A549 (cell line): ENCODE measurements at regions not wholly inside any gene's neighbourhood (a gene's known extent, or its start where the extent isn't known, plus 50 kb on each side); places are given as distances from the start of the nearest gene placed in this dataset.

ENCODE experiments used
- ATAC-seq, 2 experiments: fragments of 200-7000 bp in 1 of 2; fragments of >200 bp in 1 of 2; cut with Nextera tagmentation in 1 of 2; cut with Tn5 transposase in 1 of 2; 3 replicates each; pipeline versions ENCODE4 v1.8.0 to v1.9.1; 2018 to 2020; ENCODE audit warnings: mild to moderate bottlenecking in 1 of 2, moderate library complexity in 1 of 2
- CTCF ChIA-PET: fragments of 300-600 bp; sonication (Branson Sonifier 250); formaldehyde crosslinking; extraction: SDS; loops from one replicate; lab custom pipeline; 2021; ENCODE audit warnings: antibody characterized with exemption, inconsistent platforms; lab: Yijun Ruan, JAX
- POLR2A ChIA-PET: fragments of 350-600 bp; formaldehyde crosslinking; extraction: SDS; loops from one replicate; lab custom pipeline; 2021; ENCODE audit warnings: antibody characterized with exemption, inconsistent platforms; lab: Yijun Ruan, JAX
- DNase-seq, 2 experiments: peaks; one replicate each; pipeline versions ENCODE4 v3.0.0 to v3.0.0-alpha.2; 2011 to 2016; ENCODE audit warnings: low read depth in 1 of 2, low spot score in 1 of 2
- FAIRE-seq: peaks from 2 replicates; lab custom pipeline; 2011; peaks lifted over from hg19 to GRCh38; lab: Jason Lieb, UNC
- H3K27ac ChIP-seq, 2 experiments: fragments of >200 bp; sonication (Bioruptor Twin); formaldehyde crosslinking; 3 replicates each; pipeline ENCODE4 v1.5.1; 2016 to 2017
- H3K4me1 ChIP-seq: fragments of >200 bp; sonication (Bioruptor Twin); formaldehyde crosslinking; 3 replicates; pipeline ENCODE4 v1.6.1; 2016
- H3K4me2 ChIP-seq: fragments of >200 bp; sonication (Bioruptor Twin); formaldehyde crosslinking; 3 replicates; pipeline ENCODE4 v1.6.1; 2016
- H3K4me3 ChIP-seq: fragments of >200 bp; sonication (Bioruptor Twin); formaldehyde crosslinking; 3 replicates; pipeline ENCODE4 v1.5.1; 2016
- H3K9me3 ChIP-seq: fragments of >200 bp; sonication (Bioruptor Twin); formaldehyde crosslinking; 3 replicates; pipeline ENCODE4 v1.6.1; 2016
- BHLHE40 ChIP-seq: IDR thresholded peaks from 2 replicates; pipeline ENCODE4 v1.6.1; 2012; ENCODE audit warnings: low read depth, low read length, inconsistent platforms
- CBX8 ChIP-seq: fragments of 200-600 bp; sonication (generic); IDR thresholded peaks from 2 replicates; pipeline ENCODE4 v1.6.1; 2016
- CHD4 ChIP-seq: fragments of 200-600 bp; sonication (generic); IDR thresholded peaks from 2 replicates; pipeline ENCODE4 v1.6.1; 2016; ENCODE audit warnings: antibody characterized with exemption, mild to moderate bottlenecking, borderline replicate concordance
- EP300 ChIP-seq, 2 experiments: fragments of >200 bp; sonication (Bioruptor Twin); formaldehyde crosslinking; IDR thresholded peaks; 2 replicates in 1 of 2; 3 replicates in 1 of 2; pipeline ENCODE4 v1.6.1; 2016 to 2017
- FOSB ChIP-seq: fragments of 250-450 bp; sonication (Bioruptor Pico); IDR thresholded peaks from 2 replicates; pipeline ENCODE4 v1.5.0; 2020; ENCODE audit warnings: mild to moderate bottlenecking, moderate library complexity
- FOSL2 ChIP-seq, 2 experiments: fragments of 450-650 bp in 1 of 2; fragments of >200 bp in 1 of 2; sonication (Bioruptor Twin) in 1 of 2; formaldehyde crosslinking; IDR thresholded peaks; 2 replicates each; pipeline versions ENCODE4 v1.5.0 to v1.6.1; 2016 to 2020; ENCODE audit warnings: mild to moderate bottlenecking in 1 of 2, moderate library complexity in 1 of 2
- HOXA7 ChIP-seq: fragments of 250-450 bp; sonication (Bioruptor Pico); IDR thresholded peaks from 2 replicates; pipeline ENCODE4 v1.5.0; 2020; ENCODE audit warnings: mild to moderate bottlenecking, moderate library complexity
- JUNB ChIP-seq: fragments of >200 bp; sonication (Bioruptor Twin); formaldehyde crosslinking; IDR thresholded peaks from 2 replicates; pipeline ENCODE4 v1.6.1; 2016
- KDM1A ChIP-seq: fragments of 200-600 bp; sonication (generic); IDR thresholded peaks from 2 replicates; pipeline ENCODE4 v1.6.1; 2016; ENCODE audit warnings: low read depth, mild to moderate bottlenecking
- MAFK ChIP-seq: fragments of 450-650 bp; IDR thresholded peaks from 2 replicates; pipeline ENCODE4 v1.6.1; 2014; ENCODE audit not compliant: partially characterized antibody
- MAZ ChIP-seq: fragments of 150-350 bp; IDR thresholded peaks from 2 replicates; pipeline ENCODE4 v1.6.1; 2014; ENCODE audit warnings: antibody characterized with exemption, low read depth, low read length, borderline replicate concordance
- NPAS2 ChIP-seq: fragments of 250-450 bp; sonication (Bioruptor Pico); IDR thresholded peaks from 2 replicates; pipeline ENCODE4 v1.8.0; 2022; ENCODE audit warnings: mild to moderate bottlenecking, moderate library complexity, borderline replicate concordance
- POLR2AphosphoS2 ChIP-seq: conservative IDR thresholded peaks from 2 replicates; pipeline ENCODE4 v1.6.1; 2012; ENCODE audit warnings: low read length, improper control_type of control experiment, inconsistent platforms
- RAD21 ChIP-seq, 2 experiments: fragments of >200 bp in 1 of 2; sonication (Bioruptor Twin) in 1 of 2; formaldehyde crosslinking in 1 of 2; IDR thresholded peaks in 1 of 2; conservative IDR thresholded peaks in 1 of 2; 2 replicates in 1 of 2; 3 replicates in 1 of 2; pipeline ENCODE4 v1.6.1; 2012 to 2018; ENCODE audit warnings: inconsistent platforms in 1 of 2
- RARB ChIP-seq: fragments of 250-450 bp; sonication (Bioruptor Pico); IDR thresholded peaks from 2 replicates; pipeline ENCODE4 v1.8.0; 2021; ENCODE audit warnings: mild to moderate bottlenecking, moderate library complexity
- RFX5 ChIP-seq: fragments of 450-650 bp; IDR thresholded peaks from 2 replicates; pipeline ENCODE4 v1.7.1; 2014; ENCODE audit warnings: antibody characterized with exemption, mild to moderate bottlenecking, moderate library complexity
- SREBF2 ChIP-seq: fragments of 450-650 bp; IDR thresholded peaks from 2 replicates; pipeline ENCODE4 v1.6.1; 2014; ENCODE audit warnings: mild to moderate bottlenecking, moderate library complexity
- TFCP2L1 ChIP-seq: fragments of 250-450 bp; sonication (Bioruptor Pico); IDR thresholded peaks from 2 replicates; pipeline ENCODE4 v1.5.0; 2021; ENCODE audit warnings: mild to moderate bottlenecking
- ZNF302 ChIP-seq: fragments of 250-450 bp; sonication (Bioruptor Pico); IDR thresholded peaks from 2 replicates; pipeline ENCODE4 v1.9.0; 2021; ENCODE audit warnings: inconsistent platforms, mild to moderate bottlenecking, moderate library complexity
- WGBS: methylation state at CpG from one replicate; pipeline ENCODE4 v1.1.6; 2017; ENCODE audit errors: missing lambda C conversion rate; 5-methylcytosine and 5-hydroxymethylcytosine counted together
- TF ChIP-seq, protein P1 (sequence below): IDR thresholded peaks from 2 replicates; pipeline ENCODE4 v1.6.1; 2012; ENCODE audit warnings: low read depth, borderline replicate concordance

- no peak for TF ChIP-seq CHD4
- no peak for TF ChIP-seq JUNB
- no peak for TF ChIP-seq BHLHE40
Measured at GRCh38 chr11:10637731-10638151, 55.8 kb downstream of the IRAG1 start (continued).

DNA sequence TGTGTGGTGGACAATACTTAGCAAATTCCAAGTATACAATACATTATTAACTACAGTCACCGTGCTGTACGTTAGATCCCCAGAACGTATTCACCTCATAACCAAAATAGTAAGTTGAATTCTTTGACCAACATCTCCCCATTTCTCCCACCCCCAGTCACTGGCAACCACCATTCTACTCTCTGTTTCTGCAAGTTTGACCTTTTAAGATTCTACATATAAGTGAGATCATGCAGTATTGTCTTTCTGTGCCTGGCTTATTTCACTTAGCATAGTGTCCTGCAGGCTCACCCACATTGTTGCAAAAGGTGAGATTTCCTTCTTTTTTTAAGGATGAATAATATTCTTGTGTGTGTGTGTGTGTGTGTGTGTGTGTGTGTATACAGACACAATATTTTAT lies 59.1 kb downstream of the IRAG1 start:
- Histone ChIP-seq H3K9me3 (no peaks in the 10 kb centered on the region), H3K27ac (no peak overlapping the region), H3K4me3 (no peak overlapping the region), H3K4me1 (no peaks in the 10 kb centered on the region), H3K4me2 (no peak overlapping the region)
- DNase-seq: no peak
- CTCF ChIA-PET: interaction anchor here (1.0 kb wide), 1 partner anchor 19 kb away, joined by 3 read pairs; no protein-coding TSS in a partner anchor
- no peak for FAIRE-seq
- no peak for ATAC-seq
- no peak for TF ChIP-seq CBX8
- no peak for TF ChIP-seq MAFK
- no peak for TF ChIP-seq ZNF302 (CRISPR knock-in tag)
- no peak for TF ChIP-seq KDM1A
- no peak for TF ChIP-seq FOSB (CRISPR knock-in tag)
- TF ChIP-seq MAZ: no peak
- TF ChIP-seq SREBF2: no peak
- TF ChIP-seq POLR2AphosphoS2: no peak
- TF ChIP-seq CHD4: no peak
- TF ChIP-seq EP300 (IDR thresholded peaks at IDR 0.05): no peak
- no peak for TF ChIP-seq FOSL2 (IDR thresholded peaks at IDR 0.05)
- no peak for TF ChIP-seq FOSL2 (CRISPR knock-in tag; IDR thresholded peaks at IDR 0.05)
- WGBS: 77% methylated on average over 3 of the region's 3 CpGs
- POLR2A ChIA-PET: no interaction called here

GRCh38 chr11:10633261-10633660 lies 60.3 kb downstream of the IRAG1 start:
- no peak overlapping the region for H3K4me3 ChIP-seq
- no peak for TF ChIP-seq RFX5
- no peak for TF ChIP-seq SREBF2
- DNase-seq (no peak), ATAC-seq (no peak), FAIRE-seq (no peak)
- H3K27ac ChIP-seq: no peak overlapping the region
- no peaks in the 10 kb centered on the region for H3K9me3 ChIP-seq
- ChIA-PET POLR2A (no interaction called here), CTCF (no interaction called here)
- no peaks in the 10 kb centered on the region for H3K4me1 ChIP-seq
- 70% methylated on average over 11 of the region's 11 CpGs for WGBS
- no peak overlapping the region for H3K4me2 ChIP-seq

GRCh38 chr11:10632483-10632882 lies 61.1 kb downstream of the IRAG1 start:
- Histone ChIP-seq H3K4me3 (no peak overlapping the region), H3K27ac (no peak overlapping the region), H3K9me3 (no peaks in the 10 kb centered on the region), H3K4me2 (no peak overlapping the region), H3K4me1 (no peaks in the 10 kb centered on the region)
- FAIRE-seq: no peak
- ChIA-PET CTCF (interaction anchor here (1.2 kb wide), 1 partner anchor 23 kb away, joined by 3 read pairs; no protein-coding TSS in a partner anchor), POLR2A (no interaction called here)
- WGBS: 83% methylated on average over 5 of the region's 5 CpGs
- TF ChIP-seq MAFK: no peak
- no peak for TF ChIP-seq HOXA7 (CRISPR knock-in tag)
- no peak for TF ChIP-seq TFCP2L1 (CRISPR knock-in tag)
- TF ChIP-seq, protein P1, sequence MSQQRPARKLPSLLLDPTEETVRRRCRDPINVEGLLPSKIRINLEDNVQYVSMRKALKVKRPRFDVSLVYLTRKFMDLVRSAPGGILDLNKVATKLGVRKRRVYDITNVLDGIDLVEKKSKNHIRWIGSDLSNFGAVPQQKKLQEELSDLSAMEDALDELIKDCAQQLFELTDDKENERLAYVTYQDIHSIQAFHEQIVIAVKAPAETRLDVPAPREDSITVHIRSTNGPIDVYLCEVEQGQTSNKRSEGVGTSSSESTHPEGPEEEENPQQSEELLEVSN: no peak
- no peak for TF ChIP-seq RARB (CRISPR knock-in tag)
- no peak for TF ChIP-seq NPAS2 (CRISPR knock-in tag)
- no peak for TF ChIP-seq POLR2AphosphoS2
- DNase-seq: no peak
- ATAC-seq: no peak

- ChIA-PET CTCF (interaction anchor here (1.1 to 1.3 kb wide), 3 partner anchors 22 to 105 kb away, joined by 3 read pairs; no protein-coding TSS in a partner anchor), POLR2A (no interaction called here)
- 65% methylated on average over 5 of the region's 5 CpGs for WGBS
- TF ChIP-seq CBX8 (no peak), RAD21 (conservative IDR thresholded peaks at IDR 0.05 in 1 of 2, IDR thresholded peaks at IDR 0.05 in 1 of 2) (no peak)
- no peak for FAIRE-seq
- no peak overlapping the region for H3K4me2 ChIP-seq
- no peak for ATAC-seq
- H3K4me1 ChIP-seq: no peaks in the 10 kb centered on the region
- no peak for DNase-seq
- no peak overlapping the region for H3K4me3 ChIP-seq
- no peak overlapping the region for H3K27ac ChIP-seq
- H3K9me3 ChIP-seq: no peaks in the 10 kb centered on the region
Measured at GRCh38 chr11:10631761-10632160, 61.8 kb downstream of the IRAG1 start.
